CD14-positive monocyte (primary cell): ENCODE measurements at regions not wholly inside any gene's neighbourhood (a gene's known extent, or its start where the extent isn't known, plus 50 kb on each side); places are given as distances from the start of the nearest gene placed in this dataset.

Experiments used
- DNase-seq, 3 donors: peaks; one replicate each; pipeline ENCODE4 v3.0.0-alpha.2; 2011 to 2022
- H2AFZ ChIP-seq: 2 replicates; pipeline ENCODE4 v1.6.0; 2012; ENCODE audit warnings: mild to moderate bottlenecking, low read depth, low read length, inconsistent platforms; ENCODE audit not compliant: insufficient read depth, poor library complexity, severe bottlenecking
- H3K27ac ChIP-seq, 2 donors: 1 replicate in 1 of 2; 2 replicates in 1 of 2; pipeline ENCODE4 v1.5.1; 2012 to 2013; ENCODE audit warnings: low read length in 2 of 2, control low read depth in 1 of 2, inconsistent platforms in 1 of 2, low read depth in 1 of 2, mild to moderate bottlenecking in 1 of 2
- H3K27me3 ChIP-seq, 2 donors: one replicate each; pipeline versions ENCODE4 v1.6.0 to v1.6.1; 2011 to 2013; ENCODE audit warnings: low read length in 2 of 2; ENCODE audit not compliant: control insufficient read depth in 2 of 2, insufficient read depth in 2 of 2
- H3K36me3 ChIP-seq, 2 donors: replicated peaks in 1 of 2; 1 replicate in 1 of 2; 2 replicates in 1 of 2; pipeline versions ENCODE4 v1.5.1 to v1.6.1; 2012 to 2013; ENCODE audit warnings: low read length in 2 of 2, control low read depth in 1 of 2, inconsistent platforms in 1 of 2, mild to moderate bottlenecking in 1 of 2; ENCODE audit not compliant: insufficient read depth in 2 of 2, control insufficient read depth in 1 of 2
- H3K4me1 ChIP-seq, 2 donors: 1 replicate in 1 of 2; 2 replicates in 1 of 2; pipeline versions ENCODE4 v1.5.1 to v1.6.1; 2012 to 2013; ENCODE audit warnings: low read length in 2 of 2, control low read depth in 1 of 2, inconsistent platforms in 1 of 2, mild to moderate bottlenecking in 1 of 2, moderate library complexity in 1 of 2; ENCODE audit not compliant: insufficient read depth in 2 of 2, control insufficient read depth in 1 of 2
- H3K4me2 ChIP-seq: replicated peaks from 2 replicates; pipeline ENCODE3; 2012; ENCODE audit warnings: low read length, moderate library complexity, mild to moderate bottlenecking; ENCODE audit not compliant: poor library complexity, severe bottlenecking; ENCODE audit errors: extremely low read depth
- H3K4me3 ChIP-seq, 3 experiments: fragments of 200-600 bp in 1 of 3; sonication (generic) in 1 of 3; replicated peaks in 1 of 3; 1 replicate in 2 of 3; 2 replicates in 1 of 3; pipeline ENCODE4 v1.5.1; 2011 to 2013; ENCODE audit warnings: low read length in 3 of 3, mild to moderate bottlenecking in 3 of 3, control low read depth in 2 of 3, low read depth in 2 of 3, inconsistent platforms in 1 of 3, moderate library complexity in 1 of 3
- H3K79me2 ChIP-seq: 2 replicates; pipeline ENCODE4 v1.6.0; 2012; ENCODE audit warnings: mild to moderate bottlenecking, control low read depth, inconsistent platforms, low read length, moderate library complexity; ENCODE audit not compliant: insufficient read depth
- H3K9ac ChIP-seq: 2 replicates; pipeline ENCODE4 v1.6.0; 2017; ENCODE audit warnings: low read length, mild to moderate bottlenecking; ENCODE audit not compliant: insufficient read depth, poor library complexity, severe bottlenecking
- H3K9me3 ChIP-seq, 2 donors: replicated peaks in 1 of 2; 1 replicate in 1 of 2; 2 replicates in 1 of 2; pipeline versions ENCODE4 v1.5.1 to v1.6.1; 2012 to 2013; ENCODE audit warnings: low read length in 2 of 2, control low read depth in 1 of 2; ENCODE audit not compliant: control insufficient read depth in 1 of 2, insufficient read depth in 1 of 2
- H4K20me1 ChIP-seq: 2 replicates; pipeline ENCODE4 v1.6.0; 2012; ENCODE audit warnings: mild to moderate bottlenecking, low read length, control low read depth, moderate library complexity; ENCODE audit not compliant: insufficient read depth
- H3K27ac Mint-ChIP-seq, 7 donors: one replicate each; pipeline ENCODE4 v1.8.0; 2020; ENCODE audit warnings: mild to moderate bottlenecking in 7 of 7, mixed read lengths in 7 of 7, moderate library complexity in 6 of 7, inconsistent platforms in 2 of 7
- H3K27me3 Mint-ChIP-seq, 3 donors: one replicate each; pipeline ENCODE4 v1.8.0; 2021 to 2022; ENCODE audit warnings: low read depth in 3 of 3, mild to moderate bottlenecking in 3 of 3, mixed read lengths in 3 of 3, moderate library complexity in 3 of 3, inconsistent platforms in 1 of 3
- H3K36me3 Mint-ChIP-seq, 2 donors: one replicate each; pipeline ENCODE4 v1.8.0; 2020; ENCODE audit warnings: mixed read lengths in 2 of 2, inconsistent platforms in 1 of 2, mild to moderate bottlenecking in 1 of 2
- H3K4me1 Mint-ChIP-seq: one replicate; pipeline ENCODE4 v1.8.0; 2020; ENCODE audit warnings: mild to moderate bottlenecking, mixed read lengths
- H3K4me3 Mint-ChIP-seq, 2 donors: one replicate each; pipeline ENCODE4 v1.8.0; 2020; ENCODE audit warnings: mild to moderate bottlenecking in 2 of 2, mixed read lengths in 2 of 2, moderate library complexity in 1 of 2
- H3K9me3 Mint-ChIP-seq, 7 donors: one replicate each; pipeline ENCODE4 v1.8.0; 2020 to 2022; ENCODE audit warnings: mixed read lengths in 7 of 7, mild to moderate bottlenecking in 6 of 7, moderate library complexity in 6 of 7, inconsistent platforms in 2 of 7
- CTCF ChIP-seq: fragments of 200-600 bp; IDR thresholded peaks from one replicate; pipeline ENCODE4 v1.8.0; 2022; ENCODE audit warnings: antibody characterized with exemption, mild to moderate bottlenecking
- WGBS: methylation state at CpG from one replicate; pipeline ENCODE4 v1.1.5; 2013; ENCODE audit warnings: missing lambda C conversion rate; ENCODE audit not compliant: insufficient coverage; 5-methylcytosine and 5-hydroxymethylcytosine counted together
- intact Hi-C, 2 donors: fragments of 100-400 bp; cut with micrococcal nuclease; formaldehyde crosslinking; loops; one replicate each; pipeline versions ENCODE4 v1.15.0 to v1.15.1; 2023

- Histone ChIP-seq H3K9ac (no peak overlapping the region), H3K36me3 (peaks cover 0 to 20% of the 10 kb centered on the region in 2 donors), H3K27me3 (no peaks in the 10 kb centered on the region), H3K9me3 (peaks cover 0 to 9% of the 10 kb centered on the region in 2 donors), H3K4me1 (no peaks in the 10 kb centered on the region), H3K79me2 (no peaks in the 10 kb centered on the region), H2AFZ (no peak overlapping the region), H4K20me1 (no peaks in the 10 kb centered on the region), H3K4me3 (no peak overlapping the region), H3K27ac (no peak overlapping the region), H3K4me2 (no peak overlapping the region)
- Mint-ChIP-seq H3K9me3 (peaks cover 0 to 10% (median 6%) of the 10 kb centered on the region in 7 donors), H3K27ac (no peak overlapping the region), H3K4me3 (no peak overlapping the region), H3K4me1 (peaks cover 6% of the 10 kb centered on the region), H3K27me3 (no peaks in the 10 kb centered on the region), H3K36me3 (peaks cover 22 to 25% of the 10 kb centered on the region in 2 donors)
- TF ChIP-seq CTCF, result no peak
- intact Hi-C loops, result no loop called here
- 100% methylated on average over 2 of the region's 3 CpGs for WGBS
- no peak for DNase-seq
Observed at GRCh38 chr22:25477358-25477757, 87.1 kb upstream of the GRK3 start.

GRCh38 chr22:25478111-25478510 is 86.4 kb upstream of the GRK3 start:
- Mint-ChIP-seq H3K36me3 (peaks cover 22 to 31% of the 10 kb centered on the region in 2 donors), H3K9me3 (peaks cover 0 to 10% (median 6%) of the 10 kb centered on the region in 7 donors), H3K27me3 (no peaks in the 10 kb centered on the region), H3K27ac (no peak overlapping the region), H3K4me3 (no peak overlapping the region), H3K4me1 (peaks cover 6% of the 10 kb centered on the region)
- intact Hi-C loops, result no loop called here
- no peak for TF ChIP-seq CTCF
- Histone ChIP-seq H3K79me2 (no peaks in the 10 kb centered on the region), H3K9me3 (peaks cover 0 to 9% of the 10 kb centered on the region in 2 donors), H2AFZ (no peak overlapping the region), H3K4me3 (no peak overlapping the region), H3K27ac (no peak overlapping the region), H3K27me3 (no peaks in the 10 kb centered on the region), H3K9ac (no peak overlapping the region), H3K4me2 (no peak overlapping the region), H3K4me1 (no peaks in the 10 kb centered on the region), H3K36me3 (peaks cover 0 to 22% of the 10 kb centered on the region in 2 donors), H4K20me1 (no peaks in the 10 kb centered on the region)
- 96% methylated on average over 3 of the region's 3 CpGs for whole genome bisulfite sequencing
- no peak for DNase-seq
